ENCODE measurements at regions not wholly inside any gene's neighbourhood (a gene's known extent, or its start where the extent isn't known, plus 50 kb on each side); places are given as distances from the start of the nearest gene placed in this dataset.

GRCh38 chr5:125179612-125180011, 433.2 kb upstream of the ZNF608 start:
- no peak overlapping the region for H3K27ac Mint-ChIP-seq
- peaks cover 0 to 2% (median 0%) of the 10 kb centered on the region in 3 donors for H3K27me3 Mint-ChIP-seq (ENCODE audit: low read depth in 3 of 3)
- H3K36me3 Mint-ChIP-seq: peaks cover 0 to 3% (median 0%) of the 10 kb centered on the region in 3 donors
- H3K4me3 Mint-ChIP-seq: no peak overlapping the region
- DNase-seq: no peak
- no peaks in the 10 kb centered on the region for H3K4me1 Mint-ChIP-seq
- H3K9me3 Mint-ChIP-seq: peaks cover 0 to 3% (median 0%) of the 10 kb centered on the region in 6 donors

GRCh38 chr5:125180231-125180829, 433.9 kb upstream of the ZNF608 start:
- Mint-ChIP-seq H3K36me3 (peaks cover 0 to 3% (median 0%) of the 10 kb centered on the region in 3 donors), H3K4me3 (no peak overlapping the region), H3K27me3 (ENCODE audit: low read depth in 3 of 3) (peaks cover 0 to 2% (median 0%) of the 10 kb centered on the region in 3 donors), H3K9me3 (peaks cover 0 to 3% (median 0%) of the 10 kb centered on the region in 6 donors), H3K4me1 (no peaks in the 10 kb centered on the region), H3K27ac (no peak overlapping the region)
- DNase-seq: no peak

GRCh38 chr5:125181159-125181558, 434.7 kb upstream of the ZNF608 start:
- no peaks in the 10 kb centered on the region for H3K4me1 Mint-ChIP-seq
- peaks cover 0 to 2% (median 0%) of the 10 kb centered on the region in 3 donors for H3K27me3 Mint-ChIP-seq (ENCODE audit: low read depth in 3 of 3)
- H3K9me3 Mint-ChIP-seq: peaks cover 0 to 6% (median 0%) of the 10 kb centered on the region in 6 donors
- no peak overlapping the region for H3K4me3 Mint-ChIP-seq
- H3K27ac Mint-ChIP-seq: no peak overlapping the region
- no peak for DNase-seq
- H3K36me3 Mint-ChIP-seq: peaks cover 0 to 3% (median 0%) of the 10 kb centered on the region in 3 donors

GRCh38 chr5:125181955-125182354, 435.5 kb upstream of the ZNF608 start:
- Mint-ChIP-seq H3K4me1 (no peaks in the 10 kb centered on the region), H3K27ac (no peak overlapping the region), H3K27me3 (ENCODE audit: low read depth in 3 of 3) (peaks cover 0 to 2% (median 0%) of the 10 kb centered on the region in 3 donors), H3K9me3 (peaks cover 0 to 7% (median 0%) of the 10 kb centered on the region in 6 donors), H3K4me3 (no peak overlapping the region), H3K36me3 (peaks cover 0 to 3% (median 0%) of the 10 kb centered on the region in 3 donors)
- no peak for DNase-seq

GRCh38 chr5:125185740-125186139, 439.3 kb upstream of the ZNF608 start:
- Mint-ChIP-seq H3K36me3 (peaks cover 0 to 3% (median 0%) of the 10 kb centered on the region in 3 donors), H3K4me1 (no peaks in the 10 kb centered on the region), H3K4me3 (no peak overlapping the region), H3K9me3 (peaks cover 0 to 4% (median 0%) of the 10 kb centered on the region in 6 donors), H3K27ac (no peak overlapping the region), H3K27me3 (ENCODE audit: low read depth in 3 of 3) (peaks cover 0 to 1% (median 0%) of the 10 kb centered on the region in 3 donors)
- no peak for DNase-seq

GRCh38 chr5:125186911-125187375, 440.5 kb upstream of the ZNF608 start:
- no peak overlapping the region for H3K4me3 Mint-ChIP-seq
- H3K27me3 Mint-ChIP-seq (ENCODE audit: low read depth in 3 of 3): peaks cover 0 to 1% (median 0%) of the 10 kb centered on the region in 3 donors
- no peak for DNase-seq
- H3K27ac Mint-ChIP-seq: no peak overlapping the region
- H3K9me3 Mint-ChIP-seq: peaks cover 0 to 4% (median 0%) of the 10 kb centered on the region in 6 donors
- H3K36me3 Mint-ChIP-seq: peaks cover 0 to 4% (median 0%) of the 10 kb centered on the region in 3 donors
- no peaks in the 10 kb centered on the region for H3K4me1 Mint-ChIP-seq

- Mint-ChIP-seq H3K9me3 (peaks cover 0 to 4% (median 0%) of the 10 kb centered on the region in 6 donors), H3K27me3 (ENCODE audit: low read depth in 3 of 3) (peaks cover 0 to 1% (median 0%) of the 10 kb centered on the region in 3 donors), H3K4me3 (no peak overlapping the region), H3K4me1 (no peaks in the 10 kb centered on the region), H3K27ac (no peak overlapping the region), H3K36me3 (peaks cover 0 to 4% (median 0%) of the 10 kb centered on the region in 3 donors)
- DNase-seq: no peak
Observed at GRCh38 chr5:125189531-125189941, 443.1 kb upstream of the ZNF608 start.

- Mint-ChIP-seq H3K27ac (peak overlapping the region in 2 of 6 donors; percentile 6 to 47), H3K4me3 (no peak overlapping the region), H3K9me3 (peaks cover 0 to 4% (median 0%) of the 10 kb centered on the region in 6 donors), H3K36me3 (peaks cover 0 to 4% (median 0%) of the 10 kb centered on the region in 3 donors), H3K4me1 (no peaks in the 10 kb centered on the region), H3K27me3 (ENCODE audit: low read depth in 3 of 3) (peaks cover 0 to 1% (median 0%) of the 10 kb centered on the region in 3 donors)
- no peak for DNase-seq
Observed at GRCh38 chr5:125190232-125191087, 444.0 kb upstream of the ZNF608 start.

- Mint-ChIP-seq H3K9me3 (no peaks in the 10 kb centered on the region), H3K27me3 (ENCODE audit: low read depth in 3 of 3) (peaks cover 0 to 1% (median 0%) of the 10 kb centered on the region in 3 donors), H3K27ac (no peak overlapping the region), H3K4me3 (no peak overlapping the region), H3K36me3 (peaks cover 0 to 4% (median 0%) of the 10 kb centered on the region in 3 donors), H3K4me1 (peaks cover 0 to 2% of the 10 kb centered on the region in 2 donors)
- DNase-seq: no peak
Observed at GRCh38 chr5:125194883-125195282, 448.4 kb upstream of the ZNF608 start.

GRCh38 chr5:125196481-125197111, 450.2 kb upstream of the ZNF608 start:
- no peak overlapping the region for H3K27ac Mint-ChIP-seq

GRCh38 chr5:125197321-125197720, 450.9 kb upstream of the ZNF608 start:
- no peak overlapping the region for H3K4me3 Mint-ChIP-seq
- no peak overlapping the region for H3K27ac Mint-ChIP-seq
- H3K9me3 Mint-ChIP-seq: no peaks in the 10 kb centered on the region
- H3K4me1 Mint-ChIP-seq: peaks cover 14 to 17% of the 10 kb centered on the region in 2 donors
- no peak for DNase-seq
- H3K27me3 Mint-ChIP-seq (ENCODE audit: low read depth in 3 of 3): no peaks in the 10 kb centered on the region
- H3K36me3 Mint-ChIP-seq: no peaks in the 10 kb centered on the region

More at GRCh38 chr5:125196481-125197111, 450.2 kb upstream of the ZNF608 start:
- Mint-ChIP-seq H3K4me3 (no peak overlapping the region), H3K9me3 (no peaks in the 10 kb centered on the region), H3K27me3 (ENCODE audit: low read depth in 3 of 3) (no peaks in the 10 kb centered on the region), H3K4me1 (peaks cover 11 to 15% of the 10 kb centered on the region in 2 donors), H3K36me3 (no peaks in the 10 kb centered on the region)
- no peak for DNase-seq

- no peaks in the 10 kb centered on the region for H3K27me3 Mint-ChIP-seq (ENCODE audit: low read depth in 3 of 3)
- no peak for DNase-seq
- H3K4me3 Mint-ChIP-seq: no peak overlapping the region
- H3K27ac Mint-ChIP-seq: no peak overlapping the region
- H3K4me1 Mint-ChIP-seq: peaks cover 25 to 26% of the 10 kb centered on the region in 2 donors
- no peaks in the 10 kb centered on the region for H3K9me3 Mint-ChIP-seq
- H3K36me3 Mint-ChIP-seq: no peaks in the 10 kb centered on the region
Observed at GRCh38 chr5:125198270-125198974, 452.0 kb upstream of the ZNF608 start.

GRCh38 chr5:125199373-125199772, 452.9 kb upstream of the ZNF608 start:
- Mint-ChIP-seq H3K4me3 (no peak overlapping the region), H3K9me3 (peaks cover 0 to under 1% (median 0%) of the 10 kb centered on the region in 6 donors), H3K4me1 (peaks cover 33 to 34% of the 10 kb centered on the region in 2 donors), H3K27me3 (ENCODE audit: low read depth in 3 of 3) (no peaks in the 10 kb centered on the region), H3K36me3 (peaks cover 0 to 7% (median 0%) of the 10 kb centered on the region in 3 donors), H3K27ac (no peak overlapping the region)
- DNase-seq: no peak
